ENCODE measurements at regions not wholly inside any gene's neighbourhood (a gene's known extent, or its start where the extent isn't known, plus 50 kb on each side); places are given as distances from the start of the nearest gene placed in this dataset.
"Not testable (repeated sequence)": the region's sequence is repeated elsewhere in the genome, so short reads cannot be mapped to it uniquely, and the experiment has no call there.

GRCh38 chr18:33821503-33821902 lies 243.5 kb downstream of the ASXL3 start:
- no peak for DNase-seq (ENCODE audit: insufficient read length, low spot score)
- FAIRE-seq = no peak

GRCh38 chr18:33820517-33821371 lies 242.7 kb downstream of the ASXL3 start:
- FAIRE-seq = no peak

DNA sequence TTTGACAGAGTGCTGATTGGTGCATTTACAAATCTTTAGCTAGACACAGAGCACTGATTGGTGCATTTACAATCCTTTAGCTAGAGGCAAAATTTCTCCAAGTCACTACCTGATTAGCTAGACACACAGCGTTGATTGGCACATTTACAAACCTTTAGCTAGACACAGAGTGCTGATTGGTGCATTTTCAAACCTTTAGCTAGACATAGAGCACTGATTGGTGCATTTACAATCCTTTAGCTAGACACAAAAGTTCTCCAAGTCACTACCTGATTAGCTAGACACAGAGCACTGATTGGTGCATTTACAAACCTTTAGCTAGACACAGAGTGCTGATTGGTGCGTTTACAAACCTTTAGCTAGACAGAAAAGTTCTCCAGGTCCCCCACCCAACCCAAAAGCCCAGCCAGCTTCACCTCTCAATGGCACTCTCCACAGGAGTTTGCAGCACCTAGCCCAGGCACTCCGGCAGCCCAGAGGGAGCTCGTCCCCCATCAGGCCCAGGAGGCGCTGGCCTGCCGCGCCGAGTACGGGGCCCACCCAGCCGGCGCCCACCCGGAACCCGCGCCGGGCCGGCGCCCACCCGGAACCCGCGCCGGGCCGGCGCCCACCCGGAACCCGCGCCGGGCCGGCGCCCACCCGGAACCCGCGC lies 241.8 kb downstream of the ASXL3 start:
- DNase-seq (ENCODE audit: insufficient read length, low spot score); FAIRE-seq: not testable (repeated sequence)

More at GRCh38 chr18:33820517-33821371, 242.7 kb downstream of the ASXL3 start:
- no peak for DNase-seq (ENCODE audit: insufficient read length, low spot score)

GRCh38 chr18:33818145-33818544 lies 240.1 kb downstream of the ASXL3 start:
- no peak for DNase-seq (ENCODE audit: insufficient read length, low spot score)
- no peak for FAIRE-seq

- FAIRE-seq (no peak), DNase-seq (ENCODE audit: insufficient read length, low spot score) (no peak)
Observed at GRCh38 chr18:33817096-33817495, 239.1 kb downstream of the ASXL3 start.

DNA sequence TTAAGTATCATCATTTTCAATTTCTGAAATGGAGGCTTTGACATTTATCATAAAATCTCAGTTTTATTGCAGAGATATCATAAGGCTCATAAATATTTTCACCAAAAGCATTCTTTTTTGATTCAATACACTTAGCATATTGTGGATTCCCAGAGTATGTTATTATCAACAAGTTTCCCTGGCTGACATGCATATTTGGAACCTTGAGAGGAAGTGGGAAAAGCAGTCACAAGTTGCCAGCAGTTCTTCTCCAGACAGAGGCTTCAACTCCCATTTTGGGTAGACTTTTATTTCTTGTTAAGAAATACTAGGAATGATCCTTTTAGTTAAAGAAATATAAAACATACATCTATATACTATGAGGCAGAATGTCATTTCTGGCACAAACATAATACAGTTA lies 236.5 kb downstream of the ASXL3 start:
- FAIRE-seq = no peak
- no peak for DNase-seq (ENCODE audit: insufficient read length, low spot score)

DNA sequence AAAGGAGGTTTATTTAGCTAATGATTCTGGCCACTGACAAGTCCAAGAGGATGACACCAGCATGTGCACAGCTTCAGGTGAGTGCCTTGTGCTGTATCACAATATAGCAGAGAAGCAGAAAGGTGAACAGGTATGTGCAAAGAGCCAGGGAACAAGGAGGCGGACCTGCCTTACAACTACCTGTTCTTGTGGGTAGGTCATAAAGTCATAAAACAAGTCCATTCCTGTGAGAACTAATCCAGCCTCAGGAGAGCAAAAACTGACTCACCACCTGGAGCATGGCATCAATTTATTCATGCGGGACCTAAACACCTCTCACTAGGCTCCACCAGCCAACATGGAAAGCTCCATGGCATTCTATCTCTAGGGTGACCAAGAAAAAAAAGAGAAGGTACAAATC lies 234.2 kb downstream of the ASXL3 start:
- FAIRE-seq = no peak
- no peak for DNase-seq (ENCODE audit: insufficient read length, low spot score)

- FAIRE-seq (no peak), DNase-seq (ENCODE audit: insufficient read length, low spot score) (no peak)
Observed at GRCh38 chr18:33805592-33805991, 227.6 kb downstream of the ASXL3 start.

GRCh38 chr18:33804258-33804657 lies 226.2 kb downstream of the ASXL3 start:
- FAIRE-seq (no peak), DNase-seq (ENCODE audit: insufficient read length, low spot score) (no peak)

GRCh38 chr18:33803636-33804035 lies 225.6 kb downstream of the ASXL3 start:
- FAIRE-seq (no peak), DNase-seq (ENCODE audit: insufficient read length, low spot score) (no peak)

GRCh38 chr18:33802955-33803354 lies 224.9 kb downstream of the ASXL3 start:
- no peak for DNase-seq (ENCODE audit: insufficient read length, low spot score)
- FAIRE-seq = no peak
